Natural killer cell treated with Interleukin-12 subunit alpha and Interleukin-12 subunit beta and Interleukin-15 and Interleukin-18, amount 100 ng/mL, for 72 hours (primary cell): ENCODE measurements at regions not wholly inside any gene's neighbourhood (a gene's known extent, or its start where the extent isn't known, plus 50 kb on each side); places are given as distances from the start of the nearest gene placed in this dataset.

Experiments
- ATAC-seq, 2 donors: fragments of 150-1000 bp; cut with Tn5 transposase in 1 of 2; sonication (Bioruptor Pico), chemical (Tn5 transposase) in 1 of 2; 2 replicates each; pipeline ENCODE4 v1.10.0; 2021
- DNase-seq: peaks from one replicate; pipeline ENCODE4 v3.0.0; 2022; ENCODE audit warnings: low spot score
- H3K27ac Mint-ChIP-seq, 2 donors: 1 replicate in 1 of 2; 2 replicates in 1 of 2; pipeline ENCODE4 v1.8.0; 2022; ENCODE audit warnings: mixed read lengths in 2 of 2, mild to moderate bottlenecking in 1 of 2, moderate library complexity in 1 of 2
- H3K27me3 Mint-ChIP-seq, 2 donors: 1 replicate in 1 of 2; 2 replicates in 1 of 2; pipeline ENCODE4 v1.8.0; 2022; ENCODE audit warnings: mixed read lengths in 2 of 2
- H3K36me3 Mint-ChIP-seq: one replicate; pipeline ENCODE4 v1.8.0; 2022; ENCODE audit warnings: mixed read lengths
- H3K4me1 Mint-ChIP-seq, 2 donors: 1 replicate in 1 of 2; 2 replicates in 1 of 2; pipeline ENCODE4 v1.8.0; 2022; ENCODE audit warnings: low read depth in 2 of 2, mixed read lengths in 2 of 2, mild to moderate bottlenecking in 1 of 2
- H3K4me3 Mint-ChIP-seq: one replicate; pipeline ENCODE4 v1.8.0; 2022; ENCODE audit warnings: mixed read lengths
- H3K9me3 Mint-ChIP-seq: 2 replicates; pipeline ENCODE4 v1.8.0; 2022; ENCODE audit warnings: mixed read lengths

GRCh38 chr15:79674124-79674465, 222.7 kb downstream of the MTHFS start:
- Mint-ChIP-seq H3K27me3 (peaks cover 25 to 64% of the 10 kb centered on the region in 2 donors), H3K4me3 (no peak overlapping the region), H3K9me3 (no peaks in the 10 kb centered on the region), H3K27ac (no peak overlapping the region), H3K36me3 (no peaks in the 10 kb centered on the region), H3K4me1 (no peaks in the 10 kb centered on the region)
- DNase-seq (no peak), ATAC-seq (no peak)

GRCh38 chr15:79675982-79676381, 220.8 kb downstream of the MTHFS start:
- Mint-ChIP-seq H3K27me3 (peaks cover 29 to 72% of the 10 kb centered on the region in 2 donors), H3K4me3 (no peak overlapping the region), H3K4me1 (no peaks in the 10 kb centered on the region), H3K27ac (no peak overlapping the region), H3K36me3 (no peaks in the 10 kb centered on the region), H3K9me3 (no peaks in the 10 kb centered on the region)
- ATAC-seq (no peak), DNase-seq (no peak)

GRCh38 chr15:79676621-79677020, 220.2 kb downstream of the MTHFS start:
- Mint-ChIP-seq H3K27ac (no peak overlapping the region), H3K27me3 (peaks cover 29 to 65% of the 10 kb centered on the region in 2 donors), H3K9me3 (no peaks in the 10 kb centered on the region), H3K4me3 (no peak overlapping the region), H3K4me1 (no peaks in the 10 kb centered on the region), H3K36me3 (no peaks in the 10 kb centered on the region)
- DNase-seq (no peak), ATAC-seq (no peak)

GRCh38 chr15:79677241-79677640, 219.6 kb downstream of the MTHFS start:
- no peak for ATAC-seq
- Mint-ChIP-seq H3K4me1 (no peaks in the 10 kb centered on the region), H3K27ac (no peak overlapping the region), H3K4me3 (no peak overlapping the region), H3K36me3 (no peaks in the 10 kb centered on the region), H3K9me3 (no peaks in the 10 kb centered on the region), H3K27me3 (peaks cover 30 to 65% of the 10 kb centered on the region in 2 donors)
- no peak for DNase-seq

- no peaks in the 10 kb centered on the region for H3K4me1 Mint-ChIP-seq
- no peaks in the 10 kb centered on the region for H3K36me3 Mint-ChIP-seq
- DNase-seq, result no peak
- no peaks in the 10 kb centered on the region for H3K9me3 Mint-ChIP-seq
- H3K4me3 Mint-ChIP-seq, result no peak overlapping the region
- H3K27ac Mint-ChIP-seq, result no peak overlapping the region
- no peak for ATAC-seq
- H3K27me3 Mint-ChIP-seq, result peaks cover 33 to 63% of the 10 kb centered on the region in 2 donors
Observed at GRCh38 chr15:79678032-79678701, 218.6 kb downstream of the MTHFS start.

GRCh38 chr15:79680720-79681119, 216.1 kb downstream of the MTHFS start:
- no peaks in the 10 kb centered on the region for H3K36me3 Mint-ChIP-seq
- H3K27me3 Mint-ChIP-seq, result peaks cover 23 to 47% of the 10 kb centered on the region in 2 donors
- DNase-seq (no peak), ATAC-seq (no peak)
- no peaks in the 10 kb centered on the region for H3K9me3 Mint-ChIP-seq
- no peak overlapping the region for H3K27ac Mint-ChIP-seq
- no peaks in the 10 kb centered on the region for H3K4me1 Mint-ChIP-seq
- H3K4me3 Mint-ChIP-seq, result no peak overlapping the region

GRCh38 chr15:79682285-79682684, 214.5 kb downstream of the MTHFS start:
- Mint-ChIP-seq H3K9me3 (no peaks in the 10 kb centered on the region), H3K4me1 (no peaks in the 10 kb centered on the region), H3K27ac (no peak overlapping the region), H3K4me3 (no peak overlapping the region), H3K27me3 (peaks cover 20 to 44% of the 10 kb centered on the region in 2 donors), H3K36me3 (no peaks in the 10 kb centered on the region)
- no peak for DNase-seq
- no peak for ATAC-seq

GRCh38 chr15:79682851-79683288, 213.9 kb downstream of the MTHFS start:
- Mint-ChIP-seq H3K27me3 (peaks cover 20 to 39% of the 10 kb centered on the region in 2 donors), H3K27ac (no peak overlapping the region), H3K4me1 (no peaks in the 10 kb centered on the region), H3K36me3 (no peaks in the 10 kb centered on the region), H3K9me3 (no peaks in the 10 kb centered on the region), H3K4me3 (no peak overlapping the region)
- DNase-seq (no peak), ATAC-seq (no peak)

GRCh38 chr15:79689030-79689429, 207.8 kb downstream of the MTHFS start:
- Mint-ChIP-seq H3K27ac (no peak overlapping the region), H3K4me1 (no peaks in the 10 kb centered on the region), H3K9me3 (no peaks in the 10 kb centered on the region), H3K4me3 (no peak overlapping the region), H3K27me3 (peaks cover 10 to 38% of the 10 kb centered on the region in 2 donors), H3K36me3 (no peaks in the 10 kb centered on the region)
- DNase-seq (no peak), ATAC-seq (no peak)

- H3K27me3 Mint-ChIP-seq, result peaks cover 9 to 23% of the 10 kb centered on the region in 2 donors
- no peak overlapping the region for H3K27ac Mint-ChIP-seq
- no peaks in the 10 kb centered on the region for H3K36me3 Mint-ChIP-seq
- no peaks in the 10 kb centered on the region for H3K4me1 Mint-ChIP-seq
- no peak for DNase-seq
- no peak overlapping the region for H3K4me3 Mint-ChIP-seq
- ATAC-seq, result no peak
- no peaks in the 10 kb centered on the region for H3K9me3 Mint-ChIP-seq
Observed at GRCh38 chr15:79700951-79701480, 195.8 kb downstream of the MTHFS start.

GRCh38 chr15:79702621-79703020, 194.2 kb downstream of the MTHFS start:
- H3K4me1 Mint-ChIP-seq, result no peaks in the 10 kb centered on the region
- peaks cover 16 to 39% of the 10 kb centered on the region in 2 donors for H3K27me3 Mint-ChIP-seq
- no peak for ATAC-seq
- DNase-seq, result no peak
- H3K4me3 Mint-ChIP-seq, result no peak overlapping the region
- no peaks in the 10 kb centered on the region for H3K9me3 Mint-ChIP-seq
- H3K36me3 Mint-ChIP-seq, result no peaks in the 10 kb centered on the region
- no peak overlapping the region for H3K27ac Mint-ChIP-seq

GRCh38 chr15:79721256-79721655, 175.6 kb downstream of the MTHFS start:
- ATAC-seq, result no peak
- Mint-ChIP-seq H3K9me3 (no peaks in the 10 kb centered on the region), H3K4me3 (no peak overlapping the region), H3K4me1 (no peaks in the 10 kb centered on the region), H3K27ac (no peak overlapping the region), H3K27me3 (peaks cover 18 to 36% of the 10 kb centered on the region in 2 donors), H3K36me3 (no peaks in the 10 kb centered on the region)
- no peak for DNase-seq

- no peaks in the 10 kb centered on the region for H3K4me1 Mint-ChIP-seq
- H3K36me3 Mint-ChIP-seq, result no peaks in the 10 kb centered on the region
- ATAC-seq (no peak), DNase-seq (no peak)
- peaks cover 21 to 56% of the 10 kb centered on the region in 2 donors for H3K27me3 Mint-ChIP-seq
- H3K9me3 Mint-ChIP-seq, result no peaks in the 10 kb centered on the region
- no peak overlapping the region for H3K27ac Mint-ChIP-seq
- no peak overlapping the region for H3K4me3 Mint-ChIP-seq
Observed at GRCh38 chr15:79724312-79724711, 172.5 kb downstream of the MTHFS start.

- H3K4me3 Mint-ChIP-seq, result no peak overlapping the region
- H3K27ac Mint-ChIP-seq, result no peak overlapping the region
- no peaks in the 10 kb centered on the region for H3K9me3 Mint-ChIP-seq
- no peak for DNase-seq
- no peaks in the 10 kb centered on the region for H3K36me3 Mint-ChIP-seq
- ATAC-seq, result no peak
- H3K27me3 Mint-ChIP-seq, result peaks cover 26 to 61% of the 10 kb centered on the region in 2 donors
- H3K4me1 Mint-ChIP-seq, result no peaks in the 10 kb centered on the region
Observed at GRCh38 chr15:79724804-79725203, 172.0 kb downstream of the MTHFS start.

- H3K27ac Mint-ChIP-seq, result no peak overlapping the region
- ATAC-seq, result no peak
- no peak overlapping the region for H3K4me3 Mint-ChIP-seq
- peaks cover 24 to 56% of the 10 kb centered on the region in 2 donors for H3K27me3 Mint-ChIP-seq
- no peaks in the 10 kb centered on the region for H3K4me1 Mint-ChIP-seq
- H3K9me3 Mint-ChIP-seq, result no peaks in the 10 kb centered on the region
- no peak for DNase-seq
- no peaks in the 10 kb centered on the region for H3K36me3 Mint-ChIP-seq
Observed at GRCh38 chr15:79728867-79729266, 167.9 kb downstream of the MTHFS start.
